Adrenal gland (tissue), 5 donors: ENCODE measurements at regions not wholly inside any gene's neighbourhood (a gene's known extent, or its start where the extent isn't known, plus 50 kb on each side); places are given as distances from the start of the nearest gene placed in this dataset.

Experiments used
- POLR2A ChIP-seq, 2 donors: fragments of 450-650 bp; IDR thresholded peaks; one replicate each; pipeline ENCODE4 v1.6.1; 2017; ENCODE audit warnings: antibody characterized with exemption in 2 of 2, mild to moderate bottlenecking in 2 of 2, moderate library complexity in 1 of 2
- TF ChIP-seq, protein P1 (sequence below), 6 experiments: fragments of 450-650 bp in 4 of 6; fragments of 200-600 bp in 2 of 6; sonication (generic) in 1 of 6; IDR thresholded peaks; 1 replicate in 5 of 6; 2 replicates in 1 of 6; pipeline versions ENCODE4 v1.5.1 to v1.8.0; 2016 to 2021; ENCODE audit warnings: antibody characterized with exemption in 6 of 6, mild to moderate bottlenecking in 2 of 6, moderate library complexity in 1 of 6
- donor health status: DM: no; HTN: no; CAD: no.

DNA sequence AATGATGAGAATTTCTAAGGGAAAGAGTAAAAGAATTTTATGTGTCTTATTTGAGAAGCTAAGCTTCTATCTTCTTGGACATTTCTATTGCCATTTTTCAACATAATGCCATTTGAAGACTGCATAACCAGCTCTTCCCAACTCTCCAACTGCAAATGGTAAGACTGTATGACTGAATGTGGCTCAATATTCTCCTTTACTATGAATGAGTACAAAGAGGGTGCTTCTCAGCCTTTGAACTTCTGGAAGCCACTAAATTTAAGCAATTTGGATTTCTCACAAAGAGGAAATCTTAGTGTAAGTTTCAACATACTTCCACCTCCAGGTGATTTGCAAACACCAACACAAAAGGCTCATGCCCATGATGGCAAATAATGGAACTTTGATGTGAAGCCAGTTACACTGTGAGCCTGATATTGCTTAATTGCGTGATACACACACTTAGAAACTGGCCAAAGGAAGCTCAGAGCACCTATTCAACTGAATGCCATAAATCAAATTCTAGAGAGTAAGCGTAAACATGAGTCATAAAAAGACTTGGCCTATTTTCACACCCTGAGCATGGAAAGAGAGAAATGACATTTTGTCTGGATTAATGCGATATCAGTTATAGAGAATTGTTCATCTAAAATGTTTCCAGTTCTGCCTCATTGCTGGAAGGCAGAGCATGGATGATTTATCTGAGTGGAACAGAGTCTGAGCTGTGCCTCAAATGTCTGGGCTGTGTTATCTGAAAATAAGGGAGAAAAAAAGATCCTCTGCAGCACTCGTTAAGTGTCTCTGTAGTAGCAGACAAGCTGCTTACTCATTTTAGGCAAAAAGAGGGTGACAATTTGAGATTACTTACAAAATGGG, 145.3 kb downstream of the PLK2 start:
- TF ChIP-seq POLR2A (IDR thresholded peaks at IDR 0.05), result no peak
- TF ChIP-seq, protein P1, sequence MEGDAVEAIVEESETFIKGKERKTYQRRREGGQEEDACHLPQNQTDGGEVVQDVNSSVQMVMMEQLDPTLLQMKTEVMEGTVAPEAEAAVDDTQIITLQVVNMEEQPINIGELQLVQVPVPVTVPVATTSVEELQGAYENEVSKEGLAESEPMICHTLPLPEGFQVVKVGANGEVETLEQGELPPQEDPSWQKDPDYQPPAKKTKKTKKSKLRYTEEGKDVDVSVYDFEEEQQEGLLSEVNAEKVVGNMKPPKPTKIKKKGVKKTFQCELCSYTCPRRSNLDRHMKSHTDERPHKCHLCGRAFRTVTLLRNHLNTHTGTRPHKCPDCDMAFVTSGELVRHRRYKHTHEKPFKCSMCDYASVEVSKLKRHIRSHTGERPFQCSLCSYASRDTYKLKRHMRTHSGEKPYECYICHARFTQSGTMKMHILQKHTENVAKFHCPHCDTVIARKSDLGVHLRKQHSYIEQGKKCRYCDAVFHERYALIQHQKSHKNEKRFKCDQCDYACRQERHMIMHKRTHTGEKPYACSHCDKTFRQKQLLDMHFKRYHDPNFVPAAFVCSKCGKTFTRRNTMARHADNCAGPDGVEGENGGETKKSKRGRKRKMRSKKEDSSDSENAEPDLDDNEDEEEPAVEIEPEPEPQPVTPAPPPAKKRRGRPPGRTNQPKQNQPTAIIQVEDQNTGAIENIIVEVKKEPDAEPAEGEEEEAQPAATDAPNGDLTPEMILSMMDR (IDR thresholded peaks at IDR 0.05), result no peak
